ENCODE measurements at regions not wholly inside any gene's neighbourhood (a gene's known extent, or its start where the extent isn't known, plus 50 kb on each side); places are given as distances from the start of the nearest gene placed in this dataset.
A peak's percentile ranks its signal among the peaks of the same experiment; 100 is the strongest.

- TF ChIP-seq, protein P1, sequence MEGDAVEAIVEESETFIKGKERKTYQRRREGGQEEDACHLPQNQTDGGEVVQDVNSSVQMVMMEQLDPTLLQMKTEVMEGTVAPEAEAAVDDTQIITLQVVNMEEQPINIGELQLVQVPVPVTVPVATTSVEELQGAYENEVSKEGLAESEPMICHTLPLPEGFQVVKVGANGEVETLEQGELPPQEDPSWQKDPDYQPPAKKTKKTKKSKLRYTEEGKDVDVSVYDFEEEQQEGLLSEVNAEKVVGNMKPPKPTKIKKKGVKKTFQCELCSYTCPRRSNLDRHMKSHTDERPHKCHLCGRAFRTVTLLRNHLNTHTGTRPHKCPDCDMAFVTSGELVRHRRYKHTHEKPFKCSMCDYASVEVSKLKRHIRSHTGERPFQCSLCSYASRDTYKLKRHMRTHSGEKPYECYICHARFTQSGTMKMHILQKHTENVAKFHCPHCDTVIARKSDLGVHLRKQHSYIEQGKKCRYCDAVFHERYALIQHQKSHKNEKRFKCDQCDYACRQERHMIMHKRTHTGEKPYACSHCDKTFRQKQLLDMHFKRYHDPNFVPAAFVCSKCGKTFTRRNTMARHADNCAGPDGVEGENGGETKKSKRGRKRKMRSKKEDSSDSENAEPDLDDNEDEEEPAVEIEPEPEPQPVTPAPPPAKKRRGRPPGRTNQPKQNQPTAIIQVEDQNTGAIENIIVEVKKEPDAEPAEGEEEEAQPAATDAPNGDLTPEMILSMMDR (IDR thresholded peaks at IDR 0.05; ENCODE audit: control insufficient read depth, insufficient read depth, low read depth, low read length, missing control alignments) = no peak
- no peak for DNase-seq (ENCODE audit: low read depth)
Measured at GRCh38 chr4:177546745-177547144, 104.5 kb upstream of the AGA start.

GRCh38 chr4:177547985-177548384, 105.7 kb upstream of the AGA start:
- DNase-seq (ENCODE audit: low read depth) = no peak
- no peak overlapping the region for H3K4me3 ChIP-seq (ENCODE audit: control insufficient read depth, low read depth, low read length)
- TF ChIP-seq, protein P1 (IDR thresholded peaks at IDR 0.05; ENCODE audit: control insufficient read depth, insufficient read depth, low read depth, low read length, missing control alignments) = peak; percentile 15

More at GRCh38 chr4:177546745-177547144, 104.5 kb upstream of the AGA start:
- H3K4me3 ChIP-seq (ENCODE audit: control insufficient read depth, low read depth, low read length) = no peak overlapping the region

DNA sequence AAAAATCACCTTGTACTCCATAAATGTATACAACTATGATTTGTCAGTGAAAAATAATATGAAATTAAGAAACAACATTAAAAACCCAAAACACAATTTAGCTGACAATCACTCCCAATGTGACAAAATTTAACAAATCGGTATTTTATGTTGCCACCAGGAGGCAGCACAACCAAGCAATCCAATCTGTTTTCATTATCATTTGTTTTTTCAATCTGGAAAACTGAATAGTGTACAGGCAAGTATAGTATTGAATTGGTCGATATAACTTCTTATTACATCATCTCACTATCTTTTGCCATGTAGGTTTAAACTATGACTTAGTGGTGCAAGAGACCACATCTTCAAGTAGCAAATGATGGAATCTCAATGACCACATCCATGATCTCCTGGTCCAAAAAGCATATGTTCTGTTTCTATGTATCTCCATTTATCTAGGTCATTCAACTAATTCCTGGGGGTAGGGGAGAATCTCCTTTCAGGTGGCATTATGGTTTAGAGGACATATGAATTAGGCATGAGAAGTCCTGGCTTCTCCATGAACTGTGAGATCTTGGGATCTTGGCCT, 112.9 kb upstream of the AGA start:
- TF ChIP-seq, protein P1 (IDR thresholded peaks at IDR 0.05; ENCODE audit: control insufficient read depth, insufficient read depth, low read depth, low read length, missing control alignments) = peak; percentile 68
- no peak overlapping the region for H3K4me3 ChIP-seq (ENCODE audit: control insufficient read depth, low read depth, low read length)
- no peak for DNase-seq (ENCODE audit: low read depth)

- TF ChIP-seq, protein P1 (IDR thresholded peaks at IDR 0.05; ENCODE audit: control insufficient read depth, insufficient read depth, low read depth, low read length, missing control alignments) = no peak
- no peak for DNase-seq (ENCODE audit: low read depth)
- no peak overlapping the region for H3K4me3 ChIP-seq (ENCODE audit: control insufficient read depth, low read depth, low read length)
Measured at GRCh38 chr4:177557416-177557815, 115.2 kb upstream of the AGA start.

DNA sequence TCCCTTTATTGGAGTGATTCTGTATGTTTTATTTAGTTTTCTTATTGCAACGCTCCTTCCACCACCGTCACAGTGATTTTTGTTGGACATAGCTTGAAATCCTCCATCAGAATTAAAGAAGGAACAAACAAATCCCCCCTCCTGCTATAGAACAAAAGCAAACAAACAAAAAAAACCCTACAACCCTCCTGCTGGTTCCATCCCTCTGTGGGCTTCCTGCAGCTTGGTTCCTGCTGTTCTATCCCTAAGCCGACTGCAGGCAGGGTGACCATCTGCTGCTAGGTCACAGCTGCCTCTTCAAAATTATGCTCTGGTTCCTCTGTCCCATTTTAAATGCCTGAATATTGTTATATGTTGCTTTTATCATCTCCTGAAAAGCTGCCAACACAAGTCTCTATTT, 116.8 kb upstream of the AGA start:
- TF ChIP-seq, protein P1 (IDR thresholded peaks at IDR 0.05; ENCODE audit: control insufficient read depth, insufficient read depth, low read depth, low read length, missing control alignments) = no peak
- no peak for DNase-seq (ENCODE audit: low read depth)
- no peak overlapping the region for H3K4me3 ChIP-seq (ENCODE audit: control insufficient read depth, low read depth, low read length)

DNA sequence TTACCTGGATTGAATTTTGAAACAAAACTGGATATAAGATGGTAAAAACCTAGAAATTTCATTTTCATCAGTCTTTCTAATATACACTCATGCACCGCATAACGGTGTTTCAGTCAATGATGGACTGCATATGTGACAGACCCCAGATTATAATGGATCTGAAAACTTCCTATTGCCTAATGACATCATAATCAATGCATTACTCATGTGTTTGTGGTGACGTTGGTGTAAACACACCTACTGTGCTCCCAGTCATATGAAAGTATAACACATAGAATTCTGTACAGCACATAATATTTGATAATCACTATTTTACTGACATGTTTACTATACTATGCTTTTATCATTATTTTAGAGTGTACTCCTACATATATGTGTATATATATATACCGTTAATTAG, 119.9 kb upstream of the AGA start:
- H3K4me3 ChIP-seq (ENCODE audit: control insufficient read depth, low read depth, low read length) = no peak overlapping the region
- DNase-seq (ENCODE audit: low read depth) = no peak
- TF ChIP-seq, protein P1 (IDR thresholded peaks at IDR 0.05; ENCODE audit: control insufficient read depth, insufficient read depth, low read depth, low read length, missing control alignments) = no peak

GRCh38 chr4:177562859-177563258, 120.6 kb upstream of the AGA start:
- no peak overlapping the region for H3K4me3 ChIP-seq (ENCODE audit: control insufficient read depth, low read depth, low read length)
- TF ChIP-seq, protein P1 (IDR thresholded peaks at IDR 0.05; ENCODE audit: control insufficient read depth, insufficient read depth, low read depth, low read length, missing control alignments) = no peak
- no peak for DNase-seq (ENCODE audit: low read depth)

All from AG09309 (cell line).